HG03442 (cell line): ENCODE measurements at regions not wholly inside any gene's neighbourhood (a gene's known extent, or its start where the extent isn't known, plus 50 kb on each side); places are given as distances from the start of the nearest gene placed in this dataset.
"Not testable (repeated sequence)": the region's sequence is repeated elsewhere in the genome, so short reads cannot be mapped to it uniquely, and the experiment has no call there.

Experiments used
- ATAC-seq: cut with Tn5 transposase; IDR thresholded peaks from one replicate; pipeline ENCODE4 v1.9.1; 2021; ENCODE audit warnings: mild to moderate bottlenecking, moderate library complexity; ENCODE audit not compliant: unreplicated experiment

DNA sequence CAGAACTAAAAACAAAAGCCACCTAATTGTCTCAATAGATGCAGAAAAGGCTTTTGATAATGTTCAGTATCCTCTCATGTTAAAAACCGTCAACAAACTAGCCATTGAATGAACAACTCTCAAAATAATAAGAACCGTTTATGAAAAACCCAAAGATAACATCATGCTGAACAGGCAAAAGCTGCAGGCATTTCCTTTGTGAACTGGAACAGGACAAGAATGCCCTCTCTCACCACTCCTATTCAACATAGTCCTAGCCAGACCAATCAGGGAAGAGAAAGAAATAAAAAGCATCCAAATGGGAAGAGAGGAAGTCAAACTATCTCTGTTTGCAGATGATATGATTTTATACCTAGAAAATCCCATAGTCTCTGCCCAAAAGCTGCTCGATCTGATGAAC lies 179.6 kb upstream of the EDNRB start:
- no peak for ATAC-seq

- no peak for ATAC-seq
Measured at GRCh38 chr13:78096221-78096620, 177.6 kb upstream of the EDNRB start.

DNA sequence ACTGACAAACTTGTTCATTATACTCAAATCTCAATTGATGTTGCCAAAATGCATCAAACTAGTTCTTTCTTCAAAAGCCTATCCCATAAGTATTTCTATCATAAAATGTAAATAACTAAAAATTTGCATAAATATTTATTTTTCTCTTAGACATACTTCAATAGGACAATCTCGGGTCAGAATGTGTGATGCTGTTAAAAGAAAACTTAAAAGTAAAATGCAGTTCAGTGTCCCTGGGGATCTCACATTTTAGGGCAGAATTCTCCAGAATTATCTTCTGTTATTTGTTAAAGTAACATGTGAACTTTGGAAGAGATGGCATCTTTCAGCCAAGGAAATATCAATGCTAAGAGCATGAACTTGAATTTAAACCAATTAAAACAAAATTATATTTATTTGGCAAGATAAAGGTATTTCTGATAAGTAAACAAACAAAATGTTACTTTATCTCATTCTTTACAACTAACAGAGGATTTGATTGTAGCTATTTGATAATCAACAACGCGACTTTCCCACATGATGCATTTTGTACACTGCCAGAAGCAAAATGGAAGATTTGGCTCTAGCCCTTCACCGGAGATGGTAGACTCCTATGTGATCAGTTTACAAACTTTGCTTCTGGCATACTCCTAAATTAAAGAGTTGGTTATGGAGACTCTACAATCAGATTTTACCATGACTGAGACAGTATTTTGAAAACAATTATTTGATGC lies 169.5 kb upstream of the EDNRB start:
- ATAC-seq = no peak

DNA sequence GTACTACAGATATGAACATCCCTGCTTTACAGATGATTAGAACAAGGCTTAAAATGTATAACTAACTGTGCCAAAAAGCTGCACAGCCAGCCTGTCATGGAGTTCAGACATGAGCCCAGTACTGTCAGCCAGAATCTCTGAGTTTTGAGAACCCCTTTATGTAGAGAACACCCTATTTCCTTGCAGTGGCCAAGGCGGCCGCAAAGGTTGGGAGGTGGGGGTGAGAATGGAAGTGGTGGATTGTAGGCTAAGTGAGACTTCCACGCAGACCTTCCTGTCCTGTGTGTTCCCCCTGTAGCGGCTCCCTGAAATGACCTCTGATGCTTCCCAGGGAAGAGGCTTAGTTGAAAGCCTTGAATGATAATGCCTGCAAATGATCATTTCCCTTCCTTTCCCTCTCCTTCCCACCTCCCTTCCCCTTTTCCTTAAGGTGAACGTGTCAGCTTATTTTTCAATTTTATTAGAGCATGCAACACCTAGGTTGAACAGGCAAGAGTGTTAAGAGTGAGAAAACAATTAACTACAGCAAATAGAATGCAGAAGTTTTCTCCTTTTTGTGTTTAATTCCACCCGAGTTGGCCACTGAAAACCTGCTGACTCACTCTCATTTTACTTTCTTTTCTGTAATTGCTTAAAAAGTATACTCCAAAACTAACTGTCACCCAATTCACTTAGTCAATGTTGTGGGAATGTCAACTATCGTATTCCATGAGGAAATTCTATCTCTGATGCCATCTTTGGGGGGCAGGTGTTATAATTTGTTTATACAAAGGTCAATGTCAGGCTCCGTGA lies 167.0 kb upstream of the EDNRB start:
- no peak for ATAC-seq

- ATAC-seq = no peak
Measured at GRCh38 chr13:78084401-78084800, 165.8 kb upstream of the EDNRB start.

DNA sequence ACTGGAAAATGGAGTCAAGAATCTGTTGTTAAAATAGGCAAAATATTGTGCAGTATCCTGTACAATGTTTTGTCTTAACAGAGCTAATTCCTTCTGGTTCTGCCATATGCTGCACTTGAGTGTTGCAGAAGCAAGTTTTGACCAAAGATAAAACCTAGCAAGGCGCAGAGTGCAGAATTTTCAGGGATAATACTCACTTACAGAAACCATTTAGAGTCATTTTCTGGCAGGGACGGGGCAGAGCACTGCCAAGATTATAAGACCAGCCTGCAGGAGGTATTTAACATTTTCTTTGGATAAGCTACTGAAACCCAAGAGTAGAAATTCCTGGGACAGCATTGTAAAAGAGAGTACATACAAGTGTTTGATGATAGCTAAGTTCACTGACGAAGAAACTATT lies 159.5 kb upstream of the EDNRB start:
- ATAC-seq = no peak

- ATAC-seq = no peak
Measured at GRCh38 chr13:78067290-78067689, 148.7 kb upstream of the EDNRB start.

GRCh38 chr13:78065141-78065540 lies 146.5 kb upstream of the EDNRB start:
- ATAC-seq = no peak

GRCh38 chr13:78061806-78062205 lies 143.2 kb upstream of the EDNRB start:
- ATAC-seq = no peak

DNA sequence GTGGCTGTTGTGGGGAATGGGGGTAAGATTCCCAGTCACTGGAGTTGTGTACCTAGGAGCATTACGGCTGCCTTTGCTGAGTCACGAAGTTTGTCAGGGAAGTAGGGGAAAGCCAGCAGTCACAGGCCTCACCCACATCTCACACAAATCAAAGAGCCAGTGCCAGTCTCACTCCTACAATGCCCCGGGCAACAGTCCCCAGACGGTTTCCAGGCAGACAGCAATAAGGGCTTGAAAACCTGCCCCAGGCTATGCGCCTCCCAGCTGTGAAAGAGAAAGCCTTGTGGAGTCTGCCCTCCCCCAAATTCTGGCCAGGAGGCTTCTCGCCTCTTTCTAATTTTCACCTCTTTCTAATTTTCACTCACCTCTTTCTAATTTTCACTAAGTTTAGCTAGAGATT lies 142.3 kb upstream of the EDNRB start:
- no peak for ATAC-seq

DNA sequence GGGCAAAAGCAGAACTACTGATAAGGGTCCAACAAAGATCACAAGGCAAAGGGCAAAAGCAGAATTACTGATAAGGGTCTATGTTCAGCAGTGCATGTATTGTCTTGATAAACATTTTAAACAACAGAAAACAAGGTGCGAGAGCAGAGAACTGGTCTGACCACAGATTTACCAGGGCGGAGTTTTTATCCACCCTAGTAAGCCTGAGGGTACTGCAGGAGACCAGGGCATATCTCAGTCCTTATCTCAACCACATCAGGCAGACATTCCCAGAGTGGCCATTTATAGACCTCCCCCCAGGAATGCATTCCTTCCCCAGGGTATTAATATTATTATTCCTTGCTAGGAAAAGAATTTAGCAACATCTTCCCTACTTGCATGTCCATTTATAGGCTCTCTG lies 138.2 kb upstream of the EDNRB start:
- not testable (repeated sequence) for ATAC-seq

DNA sequence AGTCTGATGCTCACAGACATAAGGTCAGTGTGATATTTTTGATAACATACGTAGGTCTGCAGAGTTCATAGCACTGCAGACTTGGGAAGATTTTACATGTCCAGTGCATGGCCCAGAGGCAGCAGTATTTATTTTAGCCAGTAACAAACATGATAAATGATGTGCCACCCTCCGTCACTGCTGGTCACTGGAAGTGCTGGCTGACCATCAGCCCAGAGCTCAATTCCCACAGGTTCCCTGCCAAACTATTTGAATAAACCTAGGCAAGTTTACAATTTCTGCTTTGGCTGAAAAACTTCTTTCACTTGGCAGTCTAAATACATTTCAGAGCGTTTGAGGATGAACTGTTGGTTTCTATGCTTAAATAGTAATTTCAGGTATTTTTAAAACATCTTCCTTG lies 135.5 kb upstream of the EDNRB start:
- ATAC-seq = no peak

- ATAC-seq = no peak
Measured at GRCh38 chr13:78047151-78047550, 128.5 kb upstream of the EDNRB start.

GRCh38 chr13:78046331-78046730 lies 127.7 kb upstream of the EDNRB start:
- ATAC-seq = no peak

- ATAC-seq = no peak
Measured at GRCh38 chr13:78045916-78046315, 127.3 kb upstream of the EDNRB start.

- ATAC-seq = not testable (repeated sequence)
Measured at GRCh38 chr13:78041366-78041765, 122.7 kb upstream of the EDNRB start.

DNA sequence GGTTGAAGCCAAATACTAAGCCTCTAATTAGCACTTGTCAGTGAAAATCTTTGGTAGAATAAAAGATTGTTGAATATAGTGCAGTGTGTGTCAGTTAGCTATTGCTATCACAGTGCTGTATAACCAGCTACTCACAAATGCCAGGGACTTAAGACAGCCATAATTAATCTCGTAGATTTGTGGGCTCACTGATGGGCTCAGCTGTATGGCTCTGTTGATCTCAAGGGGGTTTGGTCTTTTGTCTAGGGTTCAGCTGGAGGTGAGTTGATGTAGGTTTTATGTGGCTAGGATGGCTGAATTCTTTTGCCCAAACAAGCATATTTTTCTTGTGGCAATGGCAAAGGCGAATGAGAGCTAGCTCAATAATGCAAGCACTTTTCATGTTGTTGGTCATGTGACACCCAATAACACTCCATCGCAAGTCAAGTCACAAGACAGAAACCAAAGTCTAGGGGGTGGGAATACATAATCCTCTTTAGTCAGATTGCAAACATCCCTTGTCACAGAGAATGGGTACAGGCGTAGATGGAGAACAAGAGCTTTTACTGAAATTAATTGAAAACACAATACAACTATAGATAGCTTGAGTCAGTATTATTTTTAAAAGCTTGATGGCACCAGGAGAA lies 121.7 kb upstream of the EDNRB start:
- no peak for ATAC-seq

DNA sequence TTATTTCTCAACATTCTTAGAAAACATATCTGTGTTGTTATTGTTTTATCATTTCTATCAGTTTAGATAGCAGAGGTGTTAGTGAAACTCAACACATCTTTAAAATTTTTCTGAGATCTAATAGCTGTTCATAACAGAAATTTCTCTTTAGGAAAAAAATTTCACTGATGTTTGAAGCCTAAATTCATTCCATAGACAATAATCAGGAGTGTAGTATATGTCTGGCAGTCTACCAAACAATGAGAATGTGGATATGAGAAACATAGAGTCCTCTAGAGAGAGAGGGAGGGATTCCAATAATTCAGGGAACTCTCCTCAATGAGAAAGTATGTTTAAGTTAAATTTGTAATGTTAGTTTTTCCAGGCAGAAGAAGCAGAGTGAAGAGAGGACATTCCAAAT lies 118.2 kb upstream of the EDNRB start:
- ATAC-seq = no peak

- ATAC-seq = no peak
Measured at GRCh38 chr13:78035500-78035899, 116.9 kb upstream of the EDNRB start.

GRCh38 chr13:78033509-78033908 lies 114.9 kb upstream of the EDNRB start:
- no peak for ATAC-seq

- ATAC-seq = no peak
Measured at GRCh38 chr13:78032132-78032531, 113.5 kb upstream of the EDNRB start.

DNA sequence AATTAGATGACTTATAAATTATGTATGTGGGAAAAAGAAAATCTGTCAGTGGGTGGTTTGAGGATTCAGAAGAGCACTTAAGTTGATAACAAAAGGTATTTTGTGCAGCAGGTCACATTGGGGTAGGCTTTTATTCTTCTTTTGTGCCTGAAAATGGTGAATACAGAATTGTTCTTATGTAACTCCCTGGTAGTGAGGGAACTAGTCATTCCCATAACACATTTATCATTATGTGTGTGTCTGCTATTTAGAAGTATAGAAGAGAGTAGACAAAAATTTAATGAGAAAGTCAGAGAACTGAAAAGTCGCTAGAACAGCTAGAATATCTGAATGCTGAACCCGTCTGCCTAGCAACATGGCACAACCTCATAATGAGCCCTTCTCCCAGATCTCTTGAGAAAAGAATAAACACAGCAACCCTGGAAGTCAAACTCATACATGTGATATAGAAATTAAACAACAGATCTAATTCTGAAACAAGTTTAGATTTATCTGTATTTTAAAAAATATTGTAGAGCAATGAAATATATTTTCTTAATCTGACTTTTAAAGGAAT lies 111.8 kb upstream of the EDNRB start:
- no peak for ATAC-seq
